Astrocyte (in vitro differentiated cells and primary cell): ENCODE measurements at regions not wholly inside any gene's neighbourhood (a gene's known extent, or its start where the extent isn't known, plus 50 kb on each side); places are given as distances from the start of the nearest gene placed in this dataset.

ENCODE experiments used
- CTCF ChIP-seq: IDR thresholded peaks from 2 replicates; pipeline ENCODE4 v1.5.1; 2011; ENCODE audit warnings: low read depth, mild to moderate bottlenecking, inconsistent platforms, low read length, moderate library complexity; ENCODE audit not compliant: insufficient read depth
- EZH2 ChIP-seq: IDR thresholded peaks from 2 replicates; pipeline ENCODE4 v1.6.1; 2012; ENCODE audit warnings: mild to moderate bottlenecking, low read length, inconsistent platforms; ENCODE audit not compliant: insufficient read depth

- no peak for TF ChIP-seq CTCF
- TF ChIP-seq EZH2, result no peak
These were observed 469.7 kb downstream of the SPATA31D1 start for GRCh38 chr9:82458296-82458695.
